A549 (cell line): ENCODE measurements at regions not wholly inside any gene's neighbourhood (a gene's known extent, or its start where the extent isn't known, plus 50 kb on each side); places are given as distances from the start of the nearest gene placed in this dataset.

Source experiments
- ATAC-seq, 2 experiments: fragments of 200-7000 bp in 1 of 2; fragments of >200 bp in 1 of 2; cut with Nextera tagmentation in 1 of 2; cut with Tn5 transposase in 1 of 2; 3 replicates each; pipeline versions ENCODE4 v1.8.0 to v1.9.1; 2018 to 2020; ENCODE audit warnings: mild to moderate bottlenecking in 1 of 2, moderate library complexity in 1 of 2
- CTCF ChIA-PET: fragments of 300-600 bp; sonication (Branson Sonifier 250); formaldehyde crosslinking; extraction: SDS; loops from one replicate; lab custom pipeline; 2021; ENCODE audit warnings: antibody characterized with exemption, inconsistent platforms; lab: Yijun Ruan, JAX
- POLR2A ChIA-PET: fragments of 350-600 bp; formaldehyde crosslinking; extraction: SDS; loops from one replicate; lab custom pipeline; 2021; ENCODE audit warnings: antibody characterized with exemption, inconsistent platforms; lab: Yijun Ruan, JAX
- DNase-seq, 2 experiments: peaks; one replicate each; pipeline versions ENCODE4 v3.0.0 to v3.0.0-alpha.2; 2011 to 2016; ENCODE audit warnings: low read depth in 1 of 2, low spot score in 1 of 2
- FAIRE-seq: peaks from 2 replicates; lab custom pipeline; 2011; peaks lifted over from hg19 to GRCh38; lab: Jason Lieb, UNC
- H3K27ac ChIP-seq, 2 experiments: fragments of >200 bp; sonication (Bioruptor Twin); formaldehyde crosslinking; 3 replicates each; pipeline ENCODE4 v1.5.1; 2016 to 2017
- H3K4me1 ChIP-seq: fragments of >200 bp; sonication (Bioruptor Twin); formaldehyde crosslinking; 3 replicates; pipeline ENCODE4 v1.6.1; 2016
- H3K4me2 ChIP-seq: fragments of >200 bp; sonication (Bioruptor Twin); formaldehyde crosslinking; 3 replicates; pipeline ENCODE4 v1.6.1; 2016
- H3K4me3 ChIP-seq: fragments of >200 bp; sonication (Bioruptor Twin); formaldehyde crosslinking; 3 replicates; pipeline ENCODE4 v1.5.1; 2016
- H3K9me3 ChIP-seq: fragments of >200 bp; sonication (Bioruptor Twin); formaldehyde crosslinking; 3 replicates; pipeline ENCODE4 v1.6.1; 2016
- CEBPB ChIP-seq, 2 experiments: fragments of >200 bp in 1 of 2; sonication (Bioruptor Twin) in 1 of 2; formaldehyde crosslinking in 1 of 2; IDR thresholded peaks; 2 replicates each; pipeline ENCODE4 v1.6.1; 2012 to 2016
- CHD4 ChIP-seq: fragments of 200-600 bp; sonication (generic); IDR thresholded peaks from 2 replicates; pipeline ENCODE4 v1.6.1; 2016; ENCODE audit warnings: antibody characterized with exemption, mild to moderate bottlenecking, borderline replicate concordance
- FOSL2 ChIP-seq, 2 experiments: fragments of 450-650 bp in 1 of 2; fragments of >200 bp in 1 of 2; sonication (Bioruptor Twin) in 1 of 2; formaldehyde crosslinking; IDR thresholded peaks; 2 replicates each; pipeline versions ENCODE4 v1.5.0 to v1.6.1; 2016 to 2020; ENCODE audit warnings: mild to moderate bottlenecking in 1 of 2, moderate library complexity in 1 of 2
- HOXA7 ChIP-seq: fragments of 250-450 bp; sonication (Bioruptor Pico); IDR thresholded peaks from 2 replicates; pipeline ENCODE4 v1.5.0; 2020; ENCODE audit warnings: mild to moderate bottlenecking, moderate library complexity
- HOXB13 ChIP-seq: fragments of 250-450 bp; sonication (Bioruptor Pico); IDR thresholded peaks from 2 replicates; pipeline ENCODE4 v1.5.0; 2020; ENCODE audit warnings: low read depth, mild to moderate bottlenecking, moderate library complexity
- HOXB5 ChIP-seq: fragments of 250-450 bp; sonication (Bioruptor Pico); IDR thresholded peaks from 2 replicates; pipeline ENCODE4 v1.5.0; 2020; ENCODE audit warnings: mild to moderate bottlenecking, moderate library complexity
- NPAS2 ChIP-seq: fragments of 250-450 bp; sonication (Bioruptor Pico); IDR thresholded peaks from 2 replicates; pipeline ENCODE4 v1.8.0; 2022; ENCODE audit warnings: mild to moderate bottlenecking, moderate library complexity, borderline replicate concordance
- NR3C1 ChIP-seq: fragments of >200 bp; sonication (Bioruptor Twin); formaldehyde crosslinking; IDR thresholded peaks from 3 replicates; pipeline ENCODE4 v1.6.1; 2017
- RAD21 ChIP-seq, 2 experiments: fragments of >200 bp in 1 of 2; sonication (Bioruptor Twin) in 1 of 2; formaldehyde crosslinking in 1 of 2; IDR thresholded peaks in 1 of 2; conservative IDR thresholded peaks in 1 of 2; 2 replicates in 1 of 2; 3 replicates in 1 of 2; pipeline ENCODE4 v1.6.1; 2012 to 2018; ENCODE audit warnings: inconsistent platforms in 1 of 2
- RARB ChIP-seq: fragments of 250-450 bp; sonication (Bioruptor Pico); IDR thresholded peaks from 2 replicates; pipeline ENCODE4 v1.8.0; 2021; ENCODE audit warnings: mild to moderate bottlenecking, moderate library complexity
- RFX5 ChIP-seq: fragments of 450-650 bp; IDR thresholded peaks from 2 replicates; pipeline ENCODE4 v1.7.1; 2014; ENCODE audit warnings: antibody characterized with exemption, mild to moderate bottlenecking, moderate library complexity
- SMC3 ChIP-seq: fragments of >200 bp; sonication (Bioruptor Twin); formaldehyde crosslinking; IDR thresholded peaks from 3 replicates; pipeline ENCODE4 v1.6.1; 2018; ENCODE audit warnings: inconsistent platforms
- TFCP2L1 ChIP-seq: fragments of 250-450 bp; sonication (Bioruptor Pico); IDR thresholded peaks from 2 replicates; pipeline ENCODE4 v1.5.0; 2021; ENCODE audit warnings: mild to moderate bottlenecking
- ZC3H11A ChIP-seq: fragments of 450-650 bp; IDR thresholded peaks from 2 replicates; pipeline ENCODE4 v1.6.1; 2014; ENCODE audit warnings: antibody characterized with exemption, mild to moderate bottlenecking
- ZNF302 ChIP-seq: fragments of 250-450 bp; sonication (Bioruptor Pico); IDR thresholded peaks from 2 replicates; pipeline ENCODE4 v1.9.0; 2021; ENCODE audit warnings: inconsistent platforms, mild to moderate bottlenecking, moderate library complexity
- WGBS: methylation state at CpG from one replicate; pipeline ENCODE4 v1.1.6; 2017; ENCODE audit errors: missing lambda C conversion rate; 5-methylcytosine and 5-hydroxymethylcytosine counted together
- TF ChIP-seq, protein P1 (sequence below): IDR thresholded peaks from 2 replicates; pipeline ENCODE4 v1.6.1; 2012
- TF ChIP-seq, protein P2 (sequence below): fragments of >200 bp; sonication (Bioruptor Twin); formaldehyde crosslinking; IDR thresholded peaks from 3 replicates; pipeline ENCODE4 v1.5.1; 2016

DNA sequence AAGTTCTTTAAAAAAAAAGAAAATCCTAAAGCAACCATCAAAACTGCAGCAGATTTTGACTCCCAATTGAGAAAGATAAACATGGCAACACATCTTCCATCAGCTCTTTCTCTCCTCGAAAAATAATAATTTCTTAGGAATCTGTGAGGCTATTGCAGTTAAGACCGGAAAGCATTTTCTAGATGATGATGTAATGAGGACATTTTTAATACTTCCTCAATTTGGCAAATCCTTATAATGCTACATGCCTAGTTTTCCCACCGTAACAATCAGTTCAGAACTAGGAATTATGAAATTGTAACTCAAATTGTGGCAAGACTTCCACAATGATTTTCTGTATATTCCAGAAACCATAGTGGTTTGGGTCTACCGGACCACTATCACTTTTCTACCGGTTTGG, 180.9 kb upstream of the PDE3A start:
- ATAC-seq = no peak
- Histone ChIP-seq H3K9me3 (no peaks in the 10 kb centered on the region), H3K4me1 (no peaks in the 10 kb centered on the region), H3K4me2 (no peak overlapping the region), H3K27ac (no peak overlapping the region), H3K4me3 (no peak overlapping the region)
- no peak for DNase-seq
- ChIA-PET CTCF (no interaction called here), POLR2A (no interaction called here)
- no peak for FAIRE-seq
- TF ChIP-seq HOXB13 = no peak
- no peak for TF ChIP-seq NPAS2
- TF ChIP-seq CHD4 = no peak
- no peak for TF ChIP-seq RARB (CRISPR knock-in tag)
- TF ChIP-seq, protein P1, sequence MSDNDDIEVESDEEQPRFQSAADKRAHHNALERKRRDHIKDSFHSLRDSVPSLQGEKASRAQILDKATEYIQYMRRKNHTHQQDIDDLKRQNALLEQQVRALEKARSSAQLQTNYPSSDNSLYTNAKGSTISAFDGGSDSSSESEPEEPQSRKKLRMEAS = no peak
- 65% methylated on average over 5 of the region's 5 CpGs for WGBS

DNA sequence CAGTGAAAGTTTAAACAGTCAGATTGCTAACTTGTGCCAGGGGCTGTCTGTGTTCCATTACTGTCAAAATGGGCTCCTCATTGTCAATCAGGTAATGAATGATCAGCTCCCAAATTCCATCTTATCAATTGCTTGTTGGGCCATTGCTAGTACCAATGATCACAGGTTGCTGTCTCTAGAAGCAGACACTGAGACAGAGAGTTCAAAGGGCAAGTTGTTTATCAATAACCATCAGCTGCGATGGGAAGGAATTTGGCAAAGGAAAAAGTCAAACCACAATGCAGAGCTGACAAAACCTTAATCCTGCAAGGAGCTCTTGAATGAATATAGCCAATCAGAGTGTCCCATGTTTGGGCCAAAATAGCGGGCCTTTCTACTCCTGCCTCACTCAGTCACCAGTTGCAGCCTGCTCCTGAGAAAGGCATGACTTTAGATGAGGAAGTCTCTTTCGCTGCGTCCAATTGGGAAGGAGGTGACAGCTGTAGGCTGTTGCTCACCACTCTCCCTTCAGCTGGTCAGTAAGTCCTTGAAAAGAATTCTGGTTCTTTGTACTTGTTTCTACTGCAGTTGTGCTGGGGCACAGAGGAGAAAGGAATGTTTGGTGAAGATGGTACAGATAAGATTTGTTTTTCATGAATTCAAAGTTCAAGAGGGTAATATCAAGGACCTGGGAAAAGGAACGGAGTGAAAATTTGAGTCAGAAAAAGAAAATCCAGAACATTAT, 179.2 kb upstream of the PDE3A start:
- Histone ChIP-seq H3K4me1 (no peaks in the 10 kb centered on the region), H3K4me3 (no peak overlapping the region), H3K4me2 (no peak overlapping the region), H3K27ac (no peak overlapping the region), H3K9me3 (no peaks in the 10 kb centered on the region)
- no peak for ATAC-seq
- no peak for DNase-seq
- ChIA-PET POLR2A (no interaction called here), CTCF (no interaction called here)
- TF ChIP-seq NPAS2 (no peak), HOXB5 (no peak), HOXA7 (CRISPR knock-in tag) (no peak), ZNF302 (CRISPR knock-in tag) (no peak), RFX5 (no peak)
- 82% methylated on average over 5 of the region's 5 CpGs for WGBS
- no peak for FAIRE-seq

DNA sequence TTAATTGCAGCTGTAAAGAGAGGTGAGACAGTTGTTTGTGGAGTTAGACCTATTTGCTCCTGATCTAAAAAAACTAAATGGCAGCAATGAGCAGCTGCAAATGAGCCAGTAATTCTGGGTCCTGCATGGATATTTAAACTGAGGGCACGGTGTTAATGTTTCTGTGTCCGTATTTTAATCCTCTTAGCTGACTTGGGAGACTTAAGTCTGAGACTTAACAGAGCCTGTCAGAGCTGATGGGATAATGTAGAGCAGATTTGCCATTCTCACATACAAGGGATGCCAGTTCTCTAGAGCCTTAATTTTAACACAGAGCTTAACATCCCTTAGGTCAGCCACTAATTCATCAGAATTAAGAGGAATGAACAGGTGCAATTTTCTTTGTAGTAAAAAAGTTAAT, 178.6 kb upstream of the PDE3A start:
- 87% methylated on average over 2 of the region's 2 CpGs for WGBS
- H3K4me1 ChIP-seq = no peaks in the 10 kb centered on the region
- no peaks in the 10 kb centered on the region for H3K9me3 ChIP-seq
- ATAC-seq = no peak
- no peak overlapping the region for H3K4me2 ChIP-seq
- CTCF ChIA-PET = no interaction called here
- no peak overlapping the region for H3K4me3 ChIP-seq
- TF ChIP-seq TFCP2L1 (no peak), CEBPB (IDR thresholded peaks at IDR 0.05) (no peak), NR3C1 (no peak), FOSL2 (IDR thresholded peaks at IDR 0.05) (no peak), FOSL2 (CRISPR knock-in tag; IDR thresholded peaks at IDR 0.05) (no peak), RFX5 (no peak), ZC3H11A (no peak), NPAS2 (no peak), CHD4 (no peak)
- TF ChIP-seq, all 56 proteins: peak for 0
- no peak for DNase-seq
- no peak overlapping the region for H3K27ac ChIP-seq
- POLR2A ChIA-PET = no interaction called here
- no peak for FAIRE-seq

DNA sequence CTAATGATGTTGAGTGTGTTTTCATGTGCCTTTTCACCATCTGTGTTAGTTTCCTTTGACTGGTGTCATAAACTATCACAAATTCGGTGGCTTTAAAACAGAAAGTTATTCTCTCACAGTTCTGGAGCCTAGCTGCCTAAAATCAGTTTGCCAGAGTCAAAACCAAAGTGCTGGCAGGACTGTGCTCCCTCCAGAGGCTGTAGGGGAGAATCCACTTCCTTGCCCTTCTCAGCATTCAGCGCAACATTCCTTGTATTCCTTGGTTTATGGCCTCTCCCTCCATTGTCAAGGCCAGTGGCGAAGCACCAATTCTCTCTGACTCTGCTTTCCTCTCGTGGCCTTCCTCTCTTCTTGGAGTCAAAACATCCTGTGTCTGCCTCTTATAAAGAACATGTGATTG, 174.2 kb upstream of the PDE3A start:
- ChIA-PET CTCF (no interaction called here), POLR2A (no interaction called here)
- peak in 1 of 2 experiments; percentile 48 for DNase-seq
- Histone ChIP-seq H3K27ac (no peak overlapping the region), H3K4me3 (no peak overlapping the region), H3K4me1 (no peaks in the 10 kb centered on the region), H3K9me3 (no peaks in the 10 kb centered on the region), H3K4me2 (no peak overlapping the region)
- peak; percentile 56 to 75; a peak in 4 of 6 replicates for ATAC-seq
- TF ChIP-seq SMC3 = peak; percentile 29; the same call in 1 of the 3 replicates
- TF ChIP-seq RAD21 (conservative IDR thresholded peaks at IDR 0.05 in 1 of 2, IDR thresholded peaks at IDR 0.05 in 1 of 2) = peak; percentile 24 to 25; a peak in 1 of 5 replicates
- no peak for TF ChIP-seq NR3C1
- TF ChIP-seq, protein P2, sequence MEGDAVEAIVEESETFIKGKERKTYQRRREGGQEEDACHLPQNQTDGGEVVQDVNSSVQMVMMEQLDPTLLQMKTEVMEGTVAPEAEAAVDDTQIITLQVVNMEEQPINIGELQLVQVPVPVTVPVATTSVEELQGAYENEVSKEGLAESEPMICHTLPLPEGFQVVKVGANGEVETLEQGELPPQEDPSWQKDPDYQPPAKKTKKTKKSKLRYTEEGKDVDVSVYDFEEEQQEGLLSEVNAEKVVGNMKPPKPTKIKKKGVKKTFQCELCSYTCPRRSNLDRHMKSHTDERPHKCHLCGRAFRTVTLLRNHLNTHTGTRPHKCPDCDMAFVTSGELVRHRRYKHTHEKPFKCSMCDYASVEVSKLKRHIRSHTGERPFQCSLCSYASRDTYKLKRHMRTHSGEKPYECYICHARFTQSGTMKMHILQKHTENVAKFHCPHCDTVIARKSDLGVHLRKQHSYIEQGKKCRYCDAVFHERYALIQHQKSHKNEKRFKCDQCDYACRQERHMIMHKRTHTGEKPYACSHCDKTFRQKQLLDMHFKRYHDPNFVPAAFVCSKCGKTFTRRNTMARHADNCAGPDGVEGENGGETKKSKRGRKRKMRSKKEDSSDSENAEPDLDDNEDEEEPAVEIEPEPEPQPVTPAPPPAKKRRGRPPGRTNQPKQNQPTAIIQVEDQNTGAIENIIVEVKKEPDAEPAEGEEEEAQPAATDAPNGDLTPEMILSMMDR = peak; percentile 18; the same call in 1 of the 3 replicates
- WGBS = 61% methylated on average over 4 of the region's 4 CpGs
- peak; percentile 23 for FAIRE-seq
